Activated gamma-delta T cell treated with Interleukin-2 at 50 U/mL for 16 hours (primary cell): ENCODE measurements at regions not wholly inside any gene's neighbourhood (a gene's known extent, or its start where the extent isn't known, plus 50 kb on each side); places are given as distances from the start of the nearest gene placed in this dataset.

ENCODE experiments used
- DNase-seq: peaks from one replicate; pipeline ENCODE4 v3.0.0-alpha.2; 2020

DNA sequence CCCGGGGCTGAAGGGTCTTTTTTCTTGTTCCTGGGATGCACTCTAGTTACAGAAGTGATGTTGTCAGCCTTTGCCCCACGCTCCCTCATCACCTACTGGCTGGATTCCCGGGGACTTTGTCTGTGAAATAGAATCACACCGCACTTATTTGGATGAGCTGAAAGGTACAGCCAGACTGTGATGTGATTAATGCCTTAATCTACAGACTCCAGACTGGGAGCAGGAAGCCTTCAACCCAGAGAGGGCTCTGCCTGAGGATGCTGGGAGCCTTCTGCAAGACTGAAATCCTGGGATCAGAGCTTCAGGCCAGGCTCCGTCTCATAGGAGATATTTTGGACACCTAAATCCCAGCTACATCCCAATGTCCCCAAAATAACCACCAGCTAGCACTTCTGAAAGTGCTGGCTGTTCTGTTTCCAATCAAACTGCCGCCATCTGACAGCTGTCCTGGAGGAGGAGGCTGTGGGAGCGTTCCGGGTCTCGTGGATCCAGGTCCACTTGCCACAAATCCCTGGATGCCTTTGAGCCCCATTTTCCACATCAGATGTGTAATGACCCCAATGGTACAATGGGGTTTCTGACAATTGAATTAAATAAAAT lies 688.5 kb downstream of the TBC1D22A start:
- no peak for DNase-seq

GRCh38 chr22:47449508-47450270 lies 687.2 kb downstream of the TBC1D22A start:
- no peak for DNase-seq

DNA sequence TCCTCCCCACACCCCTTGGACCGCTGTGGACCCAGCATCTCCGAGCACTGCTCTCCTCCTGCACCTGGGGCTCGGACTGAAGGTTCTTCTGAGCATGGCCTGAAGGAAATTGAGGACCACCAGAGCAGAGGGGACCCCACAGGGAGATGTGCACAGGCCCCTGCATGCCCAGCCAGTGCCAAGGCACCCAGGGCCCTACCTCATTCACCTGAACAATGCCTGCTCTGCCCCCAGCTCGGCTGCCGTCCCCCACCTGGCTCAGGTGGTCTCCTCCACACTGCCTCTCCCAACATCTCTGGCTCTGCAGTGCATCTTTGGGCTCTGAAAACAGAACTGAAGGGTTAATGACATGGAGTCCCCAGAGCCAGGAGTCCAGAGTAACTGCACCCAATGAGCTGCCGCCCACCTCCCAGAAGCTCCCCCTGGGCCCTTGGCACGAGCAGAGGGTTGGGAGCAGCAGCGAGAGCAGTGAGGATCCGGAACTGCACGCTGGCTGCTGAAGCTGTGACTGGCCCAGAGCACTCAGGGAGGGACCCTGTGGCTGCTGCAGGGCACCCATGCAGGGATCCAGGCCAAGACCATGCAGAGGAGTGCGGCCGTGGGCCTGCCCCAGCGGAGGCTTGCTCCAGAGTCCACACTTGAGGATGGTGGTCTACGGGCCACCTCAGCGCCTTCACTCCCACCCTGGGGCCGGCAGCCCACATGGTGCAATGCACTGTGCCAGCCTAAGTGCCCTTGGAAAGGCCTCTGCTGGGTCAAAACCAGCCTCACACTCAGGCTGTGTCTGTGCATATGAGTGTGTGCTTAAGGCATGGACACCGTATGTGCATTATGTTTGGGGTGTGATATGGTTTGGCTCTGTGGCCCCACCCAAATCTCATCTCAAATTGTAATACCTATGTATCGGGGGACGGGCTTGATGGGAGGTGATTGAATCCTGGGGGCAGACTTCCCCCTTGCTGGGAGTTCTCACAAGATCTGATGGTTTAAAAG lies 686.1 kb downstream of the TBC1D22A start:
- DNase-seq = no peak

GRCh38 chr22:47446821-47447810 lies 684.7 kb downstream of the TBC1D22A start:
- no peak for DNase-seq

DNA sequence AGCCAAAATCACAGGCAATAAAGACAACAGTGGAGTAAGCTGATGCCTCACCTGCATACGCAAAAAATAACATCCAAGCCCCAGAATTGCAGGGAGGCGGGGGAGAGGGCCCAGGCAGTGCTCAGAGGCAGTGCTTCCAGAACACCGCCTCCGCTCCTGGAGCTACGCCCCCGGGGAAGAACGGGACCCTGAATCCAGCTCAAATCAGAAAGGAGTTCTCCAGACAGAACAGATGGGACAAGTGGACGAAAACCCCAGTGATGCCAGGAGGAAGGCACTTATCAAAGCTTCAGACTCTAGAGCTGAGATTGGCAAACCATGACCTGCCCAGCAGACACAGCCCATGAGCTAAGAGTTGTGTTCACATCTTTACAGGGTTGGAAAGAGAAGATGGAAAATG lies 683.9 kb downstream of the TBC1D22A start:
- DNase-seq = no peak

GRCh38 chr22:47445716-47446290 lies 683.4 kb downstream of the TBC1D22A start:
- DNase-seq = no peak

DNA sequence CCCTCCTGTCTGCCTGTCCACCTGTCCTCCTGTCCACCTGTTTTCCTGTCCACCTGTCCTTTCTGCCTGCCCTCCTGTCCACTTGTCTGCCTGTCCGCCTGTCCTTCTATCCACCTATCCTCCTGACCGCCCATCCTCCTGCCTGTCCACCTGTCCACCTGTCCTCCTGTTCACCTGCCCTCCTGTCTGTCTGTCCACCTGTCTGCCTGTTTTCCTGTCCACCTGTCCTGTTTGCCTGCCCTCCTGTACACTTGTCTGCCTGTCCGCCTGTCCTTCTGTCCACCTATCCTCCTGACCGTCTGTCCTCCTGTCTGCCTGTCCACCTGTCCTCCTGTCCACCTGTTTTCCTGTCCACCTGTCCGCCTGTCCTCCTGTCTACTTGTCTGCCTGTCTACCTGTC lies 682.8 kb downstream of the TBC1D22A start:
- no peak for DNase-seq

GRCh38 chr22:47444746-47445065 lies 682.3 kb downstream of the TBC1D22A start:
- DNase-seq = no peak

GRCh38 chr22:47443836-47444745 lies 681.6 kb downstream of the TBC1D22A start:
- no peak for DNase-seq

DNA sequence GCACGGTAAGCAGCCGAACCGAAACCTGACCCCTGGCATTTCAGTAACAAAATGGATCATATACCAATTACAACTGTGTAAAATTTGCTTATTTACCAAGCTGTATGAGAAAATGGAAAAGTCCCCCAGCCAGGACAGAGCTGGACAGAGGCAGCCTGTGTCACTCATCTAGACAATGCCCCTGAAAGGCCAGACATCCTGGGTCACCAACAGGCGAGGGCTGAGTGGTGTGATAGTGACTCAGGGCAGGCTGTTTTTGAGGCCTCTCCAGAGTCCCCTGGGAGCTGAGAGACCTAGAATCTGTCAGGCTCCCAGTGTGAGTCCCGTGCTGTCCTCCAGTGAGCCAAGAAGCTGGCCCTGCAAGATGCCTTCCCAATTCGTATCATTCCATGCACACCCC lies 680.4 kb downstream of the TBC1D22A start:
- no peak for DNase-seq

GRCh38 chr22:47439643-47440265 lies 677.3 kb downstream of the TBC1D22A start:
- DNase-seq = no peak

DNA sequence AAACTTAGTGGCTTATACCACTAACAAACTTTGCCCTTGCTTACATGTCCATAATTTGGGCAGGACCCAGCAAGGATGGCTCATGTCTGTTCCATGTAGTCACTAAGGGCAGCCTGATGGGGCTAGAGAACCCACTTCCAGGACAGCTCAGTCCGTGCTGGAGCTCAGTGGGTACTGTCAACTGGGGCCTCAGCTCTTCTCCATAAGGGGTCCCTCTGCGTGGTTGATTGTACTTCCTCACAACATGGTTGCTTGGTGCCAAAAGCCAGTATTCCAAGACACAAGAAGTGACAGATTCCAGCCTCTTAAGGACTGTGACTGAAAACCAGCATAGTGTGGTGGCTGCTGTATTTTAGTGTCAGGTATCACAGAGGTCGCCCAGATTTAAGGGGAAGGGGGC lies 675.2 kb downstream of the TBC1D22A start:
- DNase-seq = no peak

DNA sequence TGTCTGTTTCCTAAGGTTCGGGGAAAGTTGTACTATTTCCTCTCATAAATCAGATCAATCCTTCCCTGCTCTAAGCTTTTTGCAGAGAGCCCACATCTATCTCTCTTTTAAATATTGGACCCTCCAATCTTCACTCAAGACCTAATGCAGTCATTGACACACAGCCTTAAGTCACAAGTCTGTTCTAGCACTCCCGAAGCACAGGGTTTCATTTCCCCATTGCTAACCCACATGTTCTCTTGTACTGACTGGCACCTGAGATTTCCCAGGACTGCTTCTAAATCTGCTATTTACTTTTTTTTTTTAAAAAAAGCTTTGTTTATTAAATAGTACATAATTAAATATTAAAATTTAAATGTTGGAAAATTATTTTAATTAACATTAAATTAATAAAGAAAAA lies 674.7 kb downstream of the TBC1D22A start:
- no peak for DNase-seq

DNA sequence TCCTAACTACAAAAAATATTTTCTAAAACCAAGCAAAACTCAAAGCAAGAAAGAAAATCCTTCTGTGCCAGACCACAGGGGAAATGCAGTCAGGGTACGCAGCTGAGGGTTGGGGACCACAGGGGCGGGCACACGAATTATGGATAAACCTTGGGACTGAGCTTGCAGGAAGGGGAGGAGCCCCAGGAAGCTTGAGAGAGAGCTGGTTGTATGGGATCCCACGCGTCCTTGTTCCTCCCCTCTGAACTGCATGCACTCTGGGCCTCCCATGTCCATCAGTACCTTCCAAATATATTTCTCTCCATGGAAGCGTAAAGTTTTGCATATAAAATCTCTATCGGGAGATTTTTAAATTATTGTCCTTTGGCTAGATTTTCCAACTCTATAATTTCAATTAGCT lies 673.4 kb downstream of the TBC1D22A start:
- no peak for DNase-seq

DNA sequence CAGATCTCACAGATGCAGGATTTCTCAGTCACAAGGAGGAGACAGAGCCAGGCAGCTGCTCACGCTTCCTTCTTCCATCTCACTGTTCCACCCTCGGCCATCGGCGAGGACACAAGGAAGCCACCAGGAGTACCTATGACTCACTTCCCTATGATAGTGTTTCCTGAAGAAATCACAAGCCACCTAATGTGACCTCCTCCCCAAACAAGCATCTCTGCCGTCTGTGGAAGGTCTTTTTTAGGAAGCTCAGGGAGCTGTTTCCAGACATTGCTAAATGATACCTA lies 672.7 kb downstream of the TBC1D22A start:
- no peak for DNase-seq

DNA sequence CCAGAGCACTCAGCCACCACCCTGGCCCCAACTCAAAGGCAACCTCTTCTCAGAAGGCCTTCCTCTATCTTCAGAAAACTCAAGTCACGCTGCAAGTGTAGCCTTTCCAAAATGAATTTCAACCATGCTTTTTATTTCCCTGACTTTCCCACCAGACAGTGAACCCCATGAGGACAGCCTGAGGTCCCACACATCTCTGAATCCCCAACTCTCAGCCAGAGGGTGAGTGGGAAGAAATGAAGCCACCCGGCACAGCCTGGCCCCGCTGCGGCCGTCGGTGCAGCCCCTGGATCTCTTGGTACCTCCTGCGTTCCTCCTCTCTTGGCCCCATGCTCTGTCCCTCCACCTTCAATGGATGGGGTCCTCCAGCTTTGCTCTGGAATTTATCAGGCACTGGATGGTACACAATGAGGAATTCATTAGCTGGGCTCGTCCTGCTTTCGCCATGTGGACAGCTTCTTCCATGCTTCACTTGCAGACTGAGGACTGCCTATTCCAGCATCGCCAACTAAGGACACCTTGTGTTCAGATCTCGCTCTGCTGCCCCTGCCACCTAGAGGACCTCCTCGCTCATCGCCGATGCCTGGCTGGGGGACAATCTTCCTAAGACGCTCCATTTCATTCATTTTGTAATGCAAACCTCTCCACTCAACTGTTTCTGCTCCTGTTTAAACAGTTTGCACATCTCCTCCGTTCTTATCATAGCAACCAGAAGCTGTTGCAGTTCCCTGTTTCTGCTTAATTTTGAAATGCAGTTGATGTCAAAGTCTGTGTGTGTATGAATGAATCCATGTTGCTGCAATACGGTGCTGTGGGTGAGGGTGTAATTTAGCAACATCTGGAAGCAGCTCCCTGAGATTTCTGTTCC lies 672.1 kb downstream of the TBC1D22A start:
- no peak for DNase-seq

DNA sequence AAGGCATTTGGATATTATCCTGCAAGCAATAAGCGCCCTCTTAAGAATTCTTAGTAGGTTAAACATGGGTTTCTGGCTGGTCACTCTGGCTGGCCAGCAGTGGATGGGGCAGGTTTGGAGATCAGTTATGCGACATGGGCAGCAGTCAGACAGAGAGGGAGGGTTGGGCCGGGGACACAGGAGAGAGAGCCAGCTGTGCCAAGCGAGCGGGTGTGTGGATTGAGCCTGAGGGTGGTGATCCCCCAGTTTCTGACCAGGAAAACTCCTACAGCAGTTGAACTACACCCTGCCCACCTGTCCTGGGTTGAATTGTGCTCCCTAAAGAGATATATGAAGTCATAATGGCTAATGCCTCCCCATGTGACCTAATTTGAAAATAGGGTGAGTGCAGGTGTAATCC lies 671.2 kb downstream of the TBC1D22A start:
- DNase-seq = no peak

DNA sequence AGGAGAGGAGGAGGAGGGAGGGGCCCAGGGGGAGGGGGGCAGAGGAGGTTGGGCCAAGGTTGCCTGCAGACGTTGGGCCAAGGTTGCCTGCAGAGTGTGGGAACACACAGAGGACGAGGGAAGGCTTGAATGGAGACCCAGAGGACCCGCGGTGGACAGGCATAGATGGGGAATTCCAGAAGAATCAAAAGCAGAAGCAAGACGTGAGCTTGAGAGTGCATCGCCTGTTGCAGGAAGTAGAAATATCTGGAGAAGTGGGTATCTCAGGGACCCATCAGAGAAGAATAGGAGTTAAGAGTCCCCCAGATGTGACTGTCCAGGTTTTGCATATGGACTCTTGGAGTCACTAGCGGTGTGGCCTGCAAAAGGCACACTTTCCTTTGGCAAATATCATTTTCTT lies 670.2 kb downstream of the TBC1D22A start:
- no peak for DNase-seq
